ENCODE measurements at regions not wholly inside any gene's neighbourhood (a gene's known extent, or its start where the extent isn't known, plus 50 kb on each side); places are given as distances from the start of the nearest gene placed in this dataset.

DNA sequence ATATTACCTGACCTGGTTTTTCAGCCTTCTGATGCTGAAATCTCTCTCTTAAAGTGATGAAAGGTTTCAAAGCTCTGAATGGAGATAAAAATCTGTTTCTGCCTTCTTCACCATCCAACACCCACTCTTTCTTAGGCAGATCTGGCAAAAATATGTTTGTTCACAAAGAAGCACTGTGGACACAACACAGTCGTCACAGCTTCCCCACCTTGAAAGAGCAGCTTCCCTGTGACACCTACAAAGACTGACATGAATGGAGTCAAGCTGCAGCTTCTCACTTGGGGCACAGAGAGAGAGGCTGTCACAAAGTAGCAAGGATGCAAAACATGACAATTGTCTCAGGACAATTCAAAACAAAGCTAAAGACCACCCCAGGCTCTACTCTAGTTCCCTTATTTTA, 86.5 kb downstream of the ICOS start (continued):
- TF ChIP-seq, protein P1, sequence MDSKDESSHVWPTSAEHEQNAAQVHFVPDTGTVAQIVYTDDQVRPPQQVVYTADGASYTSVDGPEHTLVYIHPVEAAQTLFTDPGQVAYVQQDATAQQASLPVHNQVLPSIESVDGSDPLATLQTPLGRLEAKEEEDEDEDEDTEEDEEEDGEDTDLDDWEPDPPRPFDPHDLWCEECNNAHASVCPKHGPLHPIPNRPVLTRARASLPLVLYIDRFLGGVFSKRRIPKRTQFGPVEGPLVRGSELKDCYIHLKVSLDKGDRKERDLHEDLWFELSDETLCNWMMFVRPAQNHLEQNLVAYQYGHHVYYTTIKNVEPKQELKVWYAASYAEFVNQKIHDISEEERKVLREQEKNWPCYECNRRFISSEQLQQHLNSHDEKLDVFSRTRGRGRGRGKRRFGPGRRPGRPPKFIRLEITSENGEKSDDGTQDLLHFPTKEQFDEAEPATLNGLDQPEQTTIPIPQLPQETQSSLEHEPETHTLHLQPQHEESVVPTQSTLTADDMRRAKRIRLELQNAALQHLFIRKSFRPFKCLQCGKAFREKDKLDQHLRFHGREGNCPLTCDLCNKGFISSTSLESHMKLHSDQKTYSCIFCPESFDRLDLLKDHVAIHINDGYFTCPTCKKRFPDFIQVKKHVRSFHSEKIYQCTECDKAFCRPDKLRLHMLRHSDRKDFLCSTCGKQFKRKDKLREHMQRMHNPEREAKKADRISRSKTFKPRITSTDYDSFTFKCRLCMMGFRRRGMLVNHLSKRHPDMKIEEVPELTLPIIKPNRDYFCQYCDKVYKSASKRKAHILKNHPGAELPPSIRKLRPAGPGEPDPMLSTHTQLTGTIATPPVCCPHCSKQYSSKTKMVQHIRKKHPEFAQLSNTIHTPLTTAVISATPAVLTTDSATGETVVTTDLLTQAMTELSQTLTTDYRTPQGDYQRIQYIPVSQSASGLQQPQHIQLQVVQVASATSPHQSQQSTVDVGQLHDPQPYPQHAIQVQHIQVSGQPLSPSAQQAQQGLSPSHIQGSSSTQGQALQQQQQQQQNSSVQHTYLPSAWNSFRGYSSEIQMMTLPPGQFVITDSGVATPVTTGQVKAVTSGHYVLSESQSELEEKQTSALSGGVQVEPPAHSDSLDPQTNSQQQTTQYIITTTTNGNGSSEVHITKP (CRISPR knock-in tag; IDR thresholded peaks at IDR 0.05; ENCODE audit: low read depth): no peak
- no peak for TF ChIP-seq ZNF605 (CRISPR knock-in tag; IDR thresholded peaks at IDR 0.05)

DNA sequence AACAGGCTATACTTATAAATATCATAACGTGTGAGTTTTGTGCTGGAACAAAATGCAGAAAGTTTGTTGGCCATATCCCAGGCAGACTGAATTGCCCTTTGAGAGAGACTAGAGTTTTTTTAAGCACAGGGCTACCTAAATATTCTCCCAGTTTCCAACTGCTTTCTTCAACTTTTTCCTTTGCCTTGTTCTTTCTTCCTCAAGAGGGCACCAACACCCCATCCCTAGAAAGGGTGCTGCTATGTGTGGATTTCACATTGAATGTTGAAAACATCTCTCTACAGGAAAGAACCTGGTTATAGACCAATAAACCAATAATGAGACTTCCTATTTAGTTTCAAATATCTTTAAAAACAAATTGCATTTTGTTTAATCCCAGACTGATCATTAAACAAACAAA, 87.9 kb downstream of the ICOS start:
- Histone ChIP-seq H3K9me3 (ENCODE audit: low read length) (no peaks in the 10 kb centered on the region), H3K27ac (ENCODE audit: extremely low read length, insufficient read depth, low read length) (no peak overlapping the region), H3K79me2 (ENCODE audit: insufficient read depth, low read length) (no peaks in the 10 kb centered on the region), H4K20me1 (ENCODE audit: insufficient read depth, low read length) (no peaks in the 10 kb centered on the region), H3K4me3 (replicated peaks in 1 of 3; ENCODE audit: insufficient read depth in 1 of 3, low read depth in 2 of 3, low read length in 3 of 3) (no peak overlapping the region), H2AFZ (ENCODE audit: low read length) (no peak overlapping the region), H3K27me3 (ENCODE audit: control insufficient read depth in 1 of 2, insufficient read depth in 2 of 2, low read length in 2 of 2) (no peaks in the 10 kb centered on the region), H3K4me1 (ENCODE audit: insufficient read depth, low read length) (no peaks in the 10 kb centered on the region), H3K9ac (ENCODE audit: insufficient read depth, low read depth, low read length) (no peak overlapping the region), H3K4me2 (ENCODE audit: low read depth, low read length) (no peak overlapping the region), H3K36me3 (replicated peaks in 1 of 2; ENCODE audit: control insufficient read depth in 1 of 2, insufficient read depth in 2 of 2, low read length in 2 of 2) (no peaks in the 10 kb centered on the region)
- CTCF ChIA-PET (ENCODE audit: low intra/inter-chr PET ratio, low total read pairs): no interaction called here
- no TSS peak for BruUV-seq (replicated peaks)
- 0% methylated on average over 1 of the region's 1 CpG for WGBS (ENCODE audit: low lambda C conversion rate)
- ATAC-seq (peak; percentile 53; the same call in 2 of the 3 replicates), FAIRE-seq (peak; percentile 78), DNase-seq (ENCODE audit: low spot score) (peak; percentile 33)
- POLR2A ChIA-PET: no interaction called here
- intact Hi-C loops (cut with micrococcal nuclease; ENCODE audit: unreplicated experiment): loop anchor here (1.0 kb wide), 1 partner anchor 154 kb away; no protein-coding TSS in a partner anchor
- in situ Hi-C loops (cut with HindIII; ENCODE audit: extremely low pct_ligation_motif_present, low pct_unique_long_range_greater_than_20kb): no loop called here
- TF ChIP-seq RFX1 (IDR thresholded peaks at IDR 0.05) (no peak), ZNF660 (CRISPR knock-in tag; IDR thresholded peaks at IDR 0.05; ENCODE audit: borderline replicate concordance, low read depth) (no peak), HNRNPL (IDR thresholded peaks at IDR 0.05; ENCODE audit: low read depth, low read length) (no peak), ZNF160 (CRISPR knock-in tag; IDR thresholded peaks at IDR 0.05) (no peak), ZNF747 (CRISPR knock-in tag; IDR thresholded peaks at IDR 0.05; ENCODE audit: borderline replicate concordance) (no peak), MNT (IDR thresholded peaks at IDR 0.05) (no peak), SSRP1 (CRISPR knock-in tag; IDR thresholded peaks at IDR 0.05) (no peak), MYNN (CRISPR knock-in tag; IDR thresholded peaks at IDR 0.05; ENCODE audit: low read depth) (no peak)
- TF ChIP-seq, protein P2, sequence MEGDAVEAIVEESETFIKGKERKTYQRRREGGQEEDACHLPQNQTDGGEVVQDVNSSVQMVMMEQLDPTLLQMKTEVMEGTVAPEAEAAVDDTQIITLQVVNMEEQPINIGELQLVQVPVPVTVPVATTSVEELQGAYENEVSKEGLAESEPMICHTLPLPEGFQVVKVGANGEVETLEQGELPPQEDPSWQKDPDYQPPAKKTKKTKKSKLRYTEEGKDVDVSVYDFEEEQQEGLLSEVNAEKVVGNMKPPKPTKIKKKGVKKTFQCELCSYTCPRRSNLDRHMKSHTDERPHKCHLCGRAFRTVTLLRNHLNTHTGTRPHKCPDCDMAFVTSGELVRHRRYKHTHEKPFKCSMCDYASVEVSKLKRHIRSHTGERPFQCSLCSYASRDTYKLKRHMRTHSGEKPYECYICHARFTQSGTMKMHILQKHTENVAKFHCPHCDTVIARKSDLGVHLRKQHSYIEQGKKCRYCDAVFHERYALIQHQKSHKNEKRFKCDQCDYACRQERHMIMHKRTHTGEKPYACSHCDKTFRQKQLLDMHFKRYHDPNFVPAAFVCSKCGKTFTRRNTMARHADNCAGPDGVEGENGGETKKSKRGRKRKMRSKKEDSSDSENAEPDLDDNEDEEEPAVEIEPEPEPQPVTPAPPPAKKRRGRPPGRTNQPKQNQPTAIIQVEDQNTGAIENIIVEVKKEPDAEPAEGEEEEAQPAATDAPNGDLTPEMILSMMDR (CRISPR knock-in tag; IDR thresholded peaks at IDR 0.05): peak; percentile 57
- TF ChIP-seq, protein P3, sequence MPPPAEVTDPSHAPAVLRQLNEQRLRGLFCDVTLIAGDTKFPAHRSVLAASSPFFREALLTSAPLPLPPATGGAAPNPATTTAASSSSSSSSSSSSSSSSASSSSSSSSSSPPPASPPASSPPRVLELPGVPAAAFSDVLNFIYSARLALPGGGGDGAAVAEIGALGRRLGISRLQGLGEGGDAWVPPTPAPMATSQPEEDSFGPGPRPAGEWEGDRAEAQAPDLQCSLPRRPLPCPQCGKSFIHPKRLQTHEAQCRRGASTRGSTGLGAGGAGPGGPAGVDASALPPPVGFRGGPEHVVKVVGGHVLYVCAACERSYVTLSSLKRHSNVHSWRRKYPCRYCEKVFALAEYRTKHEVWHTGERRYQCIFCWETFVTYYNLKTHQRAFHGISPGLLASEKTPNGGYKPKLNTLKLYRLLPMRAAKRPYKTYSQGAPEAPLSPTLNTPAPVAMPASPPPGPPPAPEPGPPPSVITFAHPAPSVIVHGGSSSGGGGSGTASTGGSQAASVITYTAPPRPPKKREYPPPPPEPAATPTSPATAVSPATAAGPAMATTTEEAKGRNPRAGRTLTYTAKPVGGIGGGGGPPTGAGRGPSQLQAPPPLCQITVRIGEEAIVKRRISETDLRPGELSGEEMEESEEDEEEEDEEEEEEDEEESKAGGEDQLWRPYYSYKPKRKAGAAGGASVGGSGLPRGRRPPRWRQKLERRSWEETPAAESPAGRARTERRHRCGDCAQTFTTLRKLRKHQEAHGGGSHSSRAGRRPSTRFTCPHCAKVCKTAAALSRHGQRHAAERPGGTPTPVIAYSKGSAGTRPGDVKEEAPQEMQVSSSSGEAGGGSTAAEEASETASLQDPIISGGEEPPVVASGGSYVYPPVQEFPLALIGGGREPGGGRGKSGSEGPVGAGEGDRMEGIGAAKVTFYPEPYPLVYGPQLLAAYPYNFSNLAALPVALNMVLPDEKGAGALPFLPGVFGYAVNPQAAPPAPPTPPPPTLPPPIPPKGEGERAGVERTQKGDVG (CRISPR knock-in tag; IDR thresholded peaks at IDR 0.05; ENCODE audit: borderline replicate concordance): no peak
